ENCODE measurements at regions not wholly inside any gene's neighbourhood (a gene's known extent, or its start where the extent isn't known, plus 50 kb on each side); places are given as distances from the start of the nearest gene placed in this dataset.

DNA sequence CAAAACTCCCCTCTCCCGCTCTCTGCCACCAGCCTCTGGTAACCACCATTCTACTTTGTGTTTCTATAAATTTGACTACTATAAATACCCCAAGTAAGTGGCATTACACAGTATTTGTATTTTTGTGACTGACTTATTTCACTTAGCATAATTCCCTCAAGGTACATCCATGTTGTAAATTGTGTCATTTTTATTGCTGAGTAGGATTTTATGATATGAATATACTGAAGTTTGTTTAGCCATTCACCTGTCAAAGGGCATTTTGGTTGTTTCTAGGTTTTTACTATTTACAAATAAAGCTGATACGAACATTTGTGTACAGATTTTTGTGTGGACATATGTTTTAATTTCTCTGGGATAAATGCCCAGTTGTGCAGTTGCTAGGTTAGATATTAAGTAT, 174.0 kb upstream of the MMADHC start:
- TF ChIP-seq, protein P1, sequence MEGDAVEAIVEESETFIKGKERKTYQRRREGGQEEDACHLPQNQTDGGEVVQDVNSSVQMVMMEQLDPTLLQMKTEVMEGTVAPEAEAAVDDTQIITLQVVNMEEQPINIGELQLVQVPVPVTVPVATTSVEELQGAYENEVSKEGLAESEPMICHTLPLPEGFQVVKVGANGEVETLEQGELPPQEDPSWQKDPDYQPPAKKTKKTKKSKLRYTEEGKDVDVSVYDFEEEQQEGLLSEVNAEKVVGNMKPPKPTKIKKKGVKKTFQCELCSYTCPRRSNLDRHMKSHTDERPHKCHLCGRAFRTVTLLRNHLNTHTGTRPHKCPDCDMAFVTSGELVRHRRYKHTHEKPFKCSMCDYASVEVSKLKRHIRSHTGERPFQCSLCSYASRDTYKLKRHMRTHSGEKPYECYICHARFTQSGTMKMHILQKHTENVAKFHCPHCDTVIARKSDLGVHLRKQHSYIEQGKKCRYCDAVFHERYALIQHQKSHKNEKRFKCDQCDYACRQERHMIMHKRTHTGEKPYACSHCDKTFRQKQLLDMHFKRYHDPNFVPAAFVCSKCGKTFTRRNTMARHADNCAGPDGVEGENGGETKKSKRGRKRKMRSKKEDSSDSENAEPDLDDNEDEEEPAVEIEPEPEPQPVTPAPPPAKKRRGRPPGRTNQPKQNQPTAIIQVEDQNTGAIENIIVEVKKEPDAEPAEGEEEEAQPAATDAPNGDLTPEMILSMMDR (conservative IDR thresholded peaks at IDR 0.05; ENCODE audit: low read depth, low read length) = no peak
- TF ChIP-seq EZH2 (IDR thresholded peaks at IDR 0.05; ENCODE audit: low read length, unreplicated experiment) (no peak), EZH2phosphoT487 (IDR thresholded peaks at IDR 0.05; ENCODE audit: borderline replicate concordance, low read length) (no peak)

Data from PC-3 (cell line).